ENCODE measurements at regions not wholly inside any gene's neighbourhood (a gene's known extent, or its start where the extent isn't known, plus 50 kb on each side); places are given as distances from the start of the nearest gene placed in this dataset.
"Not testable (repeated sequence)": the region's sequence is repeated elsewhere in the genome, so short reads cannot be mapped to it uniquely, and the experiment has no call there.

DNA sequence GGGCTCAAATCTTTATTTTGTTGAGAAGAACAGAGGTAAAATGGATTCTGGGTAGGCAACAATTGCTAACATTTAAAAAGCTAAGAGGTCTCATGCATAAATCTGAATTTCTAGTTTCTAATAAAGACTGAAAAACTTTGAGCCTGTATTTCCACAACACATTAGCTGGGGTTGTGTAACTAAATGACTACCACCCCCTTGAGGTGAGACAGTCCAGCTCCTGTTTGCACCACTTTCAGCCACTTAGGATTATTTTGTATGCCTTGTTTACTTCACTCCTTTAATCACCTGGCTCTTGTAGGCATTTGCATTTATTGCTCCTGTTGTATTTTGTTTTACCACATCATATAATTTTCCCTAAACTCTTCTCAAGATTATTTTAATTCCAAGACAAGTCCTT is 376.6 kb downstream of the PTH2R start:
- no peak overlapping the region for H2AK5ac ChIP-seq (ENCODE audit: low read length, severe bottlenecking)
- no peaks in the 10 kb centered on the region for H3K79me1 ChIP-seq (replicated peaks; ENCODE audit: low read length, poor library complexity, severe bottlenecking)
- H2BK15ac ChIP-seq (ENCODE audit: low read depth, poor library complexity, severe bottlenecking): no peak overlapping the region

DNA sequence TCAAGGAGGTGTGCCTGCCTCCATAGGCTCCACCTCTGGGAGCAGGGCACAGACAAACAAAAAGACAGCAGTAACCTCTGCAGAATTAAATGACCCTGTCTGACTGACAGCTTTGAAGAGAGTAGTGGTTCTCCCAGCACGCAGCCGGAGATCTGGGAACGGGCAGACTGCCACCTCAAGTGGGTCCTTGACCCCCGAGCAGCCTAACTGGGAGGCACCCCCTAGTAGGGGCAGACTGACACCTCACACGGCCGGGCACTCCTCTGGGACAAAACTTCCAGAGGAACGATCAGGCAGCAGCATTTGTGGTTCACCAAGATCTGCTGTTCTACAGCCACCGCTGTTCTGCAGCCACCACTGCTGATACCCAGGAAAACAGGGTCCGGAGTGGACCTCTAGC is 378.2 kb downstream of the PTH2R start:
- H3K23ac ChIP-seq (ENCODE audit: low read length in 2 of 2); H2AK5ac ChIP-seq (ENCODE audit: low read length, severe bottlenecking); H2BK12ac ChIP-seq (ENCODE audit: low read length in 2 of 2); H3K4ac ChIP-seq (ENCODE audit: low read depth in 1 of 2, low read length in 2 of 2); H2BK120ac ChIP-seq (ENCODE audit: low read depth, low read length); H2BK5ac ChIP-seq (ENCODE audit: low read depth, low read length, poor library complexity, severe bottlenecking); H4K91ac ChIP-seq (ENCODE audit: low read length); H3K9ac ChIP-seq (ENCODE audit: low read length); H3K27me3 ChIP-seq (ENCODE audit: control insufficient read depth in 1 of 2, insufficient read depth in 1 of 2, low read length in 2 of 2); H3K27ac ChIP-seq (ENCODE audit: low read length, poor library complexity, severe bottlenecking); H3K36me3 ChIP-seq (ENCODE audit: control insufficient read depth in 1 of 2, insufficient read depth in 2 of 2, low read depth in 1 of 2, low read length in 2 of 2); H2AFZ ChIP-seq (ENCODE audit: low read depth, low read length); H3K4me2 ChIP-seq (ENCODE audit: low read length, poor library complexity, severe bottlenecking); H3K9me3 ChIP-seq (ENCODE audit: control insufficient read depth, low read length); H3K4me3 ChIP-seq (ENCODE audit: insufficient read depth in 1 of 2, low read depth in 1 of 2, low read length in 2 of 2); H4K8ac ChIP-seq (ENCODE audit: low read length); H3K14ac ChIP-seq (ENCODE audit: low read length in 2 of 2); DNase-seq; H3K18ac ChIP-seq (ENCODE audit: low read depth in 1 of 2, low read length in 2 of 2); H2BK15ac ChIP-seq (ENCODE audit: low read depth, poor library complexity, severe bottlenecking); H3K79me1 ChIP-seq (replicated peaks; ENCODE audit: low read length, poor library complexity, severe bottlenecking); H3K4me1 ChIP-seq (ENCODE audit: control insufficient read depth, insufficient read depth, low read depth, low read length): not testable (repeated sequence)
- WGBS: 82% methylated on average over 8 of the region's 9 CpGs

More for the DNA sequence above, 376.6 kb downstream of the PTH2R start:
- no peak overlapping the region for H3K4me2 ChIP-seq (ENCODE audit: low read length, poor library complexity, severe bottlenecking)
- H3K4me3 ChIP-seq (ENCODE audit: insufficient read depth in 1 of 2, low read depth in 1 of 2, low read length in 2 of 2): no peak overlapping the region
- H2AFZ ChIP-seq (ENCODE audit: low read depth, low read length): no peak overlapping the region
- H2BK5ac ChIP-seq (ENCODE audit: low read depth, low read length, poor library complexity, severe bottlenecking): no peak overlapping the region
- no peak overlapping the region for H3K23ac ChIP-seq (ENCODE audit: low read length in 2 of 2)
- no peak overlapping the region for H3K14ac ChIP-seq (ENCODE audit: low read length in 2 of 2)
- H3K9me3 ChIP-seq (ENCODE audit: control insufficient read depth, low read length): peaks cover 14% of the 10 kb centered on the region
- H3K36me3 ChIP-seq (ENCODE audit: control insufficient read depth in 1 of 2, insufficient read depth in 2 of 2, low read depth in 1 of 2, low read length in 2 of 2): no peaks in the 10 kb centered on the region
- DNase-seq: no peak
- H3K4ac ChIP-seq (ENCODE audit: low read depth in 1 of 2, low read length in 2 of 2): no peak overlapping the region
- no peaks in the 10 kb centered on the region for H3K4me1 ChIP-seq (ENCODE audit: control insufficient read depth, insufficient read depth, low read depth, low read length)
- H4K8ac ChIP-seq (ENCODE audit: low read length): no peak overlapping the region
- H3K27ac ChIP-seq (ENCODE audit: low read length, poor library complexity, severe bottlenecking): no peak overlapping the region
- no peak overlapping the region for H4K91ac ChIP-seq (ENCODE audit: low read length)
- no peak overlapping the region for H2BK120ac ChIP-seq (ENCODE audit: low read depth, low read length)
- H2BK12ac ChIP-seq (ENCODE audit: low read length in 2 of 2): no peak overlapping the region
- H3K9ac ChIP-seq (ENCODE audit: low read length): no peak overlapping the region
- H3K27me3 ChIP-seq (ENCODE audit: control insufficient read depth in 1 of 2, insufficient read depth in 1 of 2, low read length in 2 of 2): no peaks in the 10 kb centered on the region
- no peak overlapping the region for H3K18ac ChIP-seq (ENCODE audit: low read depth in 1 of 2, low read length in 2 of 2)

GRCh38 chr2:208791257-208791656 is 384.7 kb downstream of the PTH2R start:
- Histone ChIP-seq H2BK120ac (ENCODE audit: low read depth, low read length) (no peak overlapping the region), H3K18ac (ENCODE audit: low read depth in 1 of 2, low read length in 2 of 2) (no peak overlapping the region), H2AFZ (ENCODE audit: low read depth, low read length) (no peak overlapping the region), H3K9ac (ENCODE audit: low read length) (no peak overlapping the region), H3K79me1 (replicated peaks; ENCODE audit: low read length, poor library complexity, severe bottlenecking) (no peaks in the 10 kb centered on the region), H3K4me2 (ENCODE audit: low read length, poor library complexity, severe bottlenecking) (no peak overlapping the region), H3K4me1 (ENCODE audit: control insufficient read depth, insufficient read depth, low read depth, low read length) (no peaks in the 10 kb centered on the region), H2BK5ac (ENCODE audit: low read depth, low read length, poor library complexity, severe bottlenecking) (no peak overlapping the region), H3K36me3 (ENCODE audit: control insufficient read depth in 1 of 2, insufficient read depth in 2 of 2, low read depth in 1 of 2, low read length in 2 of 2) (no peaks in the 10 kb centered on the region), H4K91ac (ENCODE audit: low read length) (no peak overlapping the region), H3K14ac (ENCODE audit: low read length in 2 of 2) (no peak overlapping the region), H3K23ac (ENCODE audit: low read length in 2 of 2) (no peak overlapping the region), H3K27ac (ENCODE audit: low read length, poor library complexity, severe bottlenecking) (no peak overlapping the region), H3K4me3 (ENCODE audit: insufficient read depth in 1 of 2, low read depth in 1 of 2, low read length in 2 of 2) (no peak overlapping the region), H2BK12ac (ENCODE audit: low read length in 2 of 2) (no peak overlapping the region), H3K9me3 (ENCODE audit: control insufficient read depth, low read length) (peaks cover 11% of the 10 kb centered on the region), H2BK15ac (ENCODE audit: low read depth, poor library complexity, severe bottlenecking) (no peak overlapping the region), H3K4ac (ENCODE audit: low read depth in 1 of 2, low read length in 2 of 2) (no peak overlapping the region), H3K27me3 (ENCODE audit: control insufficient read depth in 1 of 2, insufficient read depth in 1 of 2, low read length in 2 of 2) (no peaks in the 10 kb centered on the region), H2AK5ac (ENCODE audit: low read length, severe bottlenecking) (no peak overlapping the region), H4K8ac (ENCODE audit: low read length) (no peak overlapping the region)
- no peak for DNase-seq
- 100% methylated on average over 4 of the region's 6 CpGs for WGBS

- Histone ChIP-seq H3K27ac (ENCODE audit: low read length, poor library complexity, severe bottlenecking) (no peak overlapping the region), H3K14ac (ENCODE audit: low read length in 2 of 2) (no peak overlapping the region), H3K79me1 (replicated peaks; ENCODE audit: low read length, poor library complexity, severe bottlenecking) (no peaks in the 10 kb centered on the region), H2AFZ (ENCODE audit: low read depth, low read length) (no peak overlapping the region), H2BK120ac (ENCODE audit: low read depth, low read length) (no peak overlapping the region), H3K9ac (ENCODE audit: low read length) (no peak overlapping the region), H4K91ac (ENCODE audit: low read length) (no peak overlapping the region), H3K4me1 (ENCODE audit: control insufficient read depth, insufficient read depth, low read depth, low read length) (no peaks in the 10 kb centered on the region), H3K9me3 (ENCODE audit: control insufficient read depth, low read length) (peaks cover 14% of the 10 kb centered on the region), H3K4me2 (ENCODE audit: low read length, poor library complexity, severe bottlenecking) (no peak overlapping the region), H2BK12ac (ENCODE audit: low read length in 2 of 2) (no peak overlapping the region), H2AK5ac (ENCODE audit: low read length, severe bottlenecking) (no peak overlapping the region), H3K36me3 (ENCODE audit: control insufficient read depth in 1 of 2, insufficient read depth in 2 of 2, low read depth in 1 of 2, low read length in 2 of 2) (no peaks in the 10 kb centered on the region), H3K18ac (ENCODE audit: low read depth in 1 of 2, low read length in 2 of 2) (no peak overlapping the region), H3K4me3 (ENCODE audit: insufficient read depth in 1 of 2, low read depth in 1 of 2, low read length in 2 of 2) (no peak overlapping the region), H2BK5ac (ENCODE audit: low read depth, low read length, poor library complexity, severe bottlenecking) (no peak overlapping the region), H2BK15ac (ENCODE audit: low read depth, poor library complexity, severe bottlenecking) (no peak overlapping the region), H3K4ac (ENCODE audit: low read depth in 1 of 2, low read length in 2 of 2) (no peak overlapping the region), H4K8ac (ENCODE audit: low read length) (no peak overlapping the region), H3K23ac (ENCODE audit: low read length in 2 of 2) (no peak overlapping the region), H3K27me3 (ENCODE audit: control insufficient read depth in 1 of 2, insufficient read depth in 1 of 2, low read length in 2 of 2) (no peaks in the 10 kb centered on the region)
- no peak for DNase-seq
- WGBS: 80% methylated on average over 8 of the region's 8 CpGs
Measured at GRCh38 chr2:208792766-208793165, 386.2 kb downstream of the PTH2R start.
